Mucosa of gallbladder (tissue), 1 donor: ENCODE measurements at regions not wholly inside any gene's neighbourhood (a gene's known extent, or its start where the extent isn't known, plus 50 kb on each side); places are given as distances from the start of the nearest gene placed in this dataset.
A peak's percentile ranks its signal among the peaks of the same experiment; 100 is the strongest.

ENCODE experiments used
- DNase-seq: peaks from one replicate; pipeline ENCODE4 v3.0.0-alpha.2; 2020; ENCODE audit warnings: low spot score
- donor health status: DM: no; HTN: no; CAD: no.

- no peak for DNase-seq
These were observed 186.9 kb upstream of the TNRC6C start for GRCh38 chr17:77771587-77771986.

- no peak for DNase-seq
These were observed 186.5 kb upstream of the TNRC6C start for GRCh38 chr17:77771998-77772397.

GRCh38 chr17:77772461-77772897, 186.0 kb upstream of the TNRC6C start:
- peak; percentile 30 for DNase-seq

GRCh38 chr17:77772899-77773358, 185.6 kb upstream of the TNRC6C start:
- no peak for DNase-seq

DNA sequence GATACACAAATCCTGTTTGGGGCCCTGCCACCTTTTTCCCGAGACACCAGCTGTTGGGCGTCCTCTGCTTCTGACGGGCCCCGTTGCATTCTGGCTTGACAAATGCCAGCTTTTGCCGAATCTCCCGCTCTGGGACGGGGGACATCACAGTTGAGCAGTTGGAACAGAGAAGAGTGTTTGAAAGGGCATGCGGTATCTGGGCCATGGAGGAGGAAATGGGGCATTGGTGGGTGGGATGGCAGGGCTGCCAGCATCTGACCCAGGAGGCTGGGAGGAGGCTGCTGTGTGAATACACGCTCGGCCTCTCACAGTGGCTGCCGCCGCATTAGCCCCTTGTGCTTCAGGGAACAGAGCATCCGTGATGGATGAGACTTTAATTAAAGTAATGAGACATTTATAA, 184.3 kb upstream of the TNRC6C start:
- DNase-seq, result no peak

DNA sequence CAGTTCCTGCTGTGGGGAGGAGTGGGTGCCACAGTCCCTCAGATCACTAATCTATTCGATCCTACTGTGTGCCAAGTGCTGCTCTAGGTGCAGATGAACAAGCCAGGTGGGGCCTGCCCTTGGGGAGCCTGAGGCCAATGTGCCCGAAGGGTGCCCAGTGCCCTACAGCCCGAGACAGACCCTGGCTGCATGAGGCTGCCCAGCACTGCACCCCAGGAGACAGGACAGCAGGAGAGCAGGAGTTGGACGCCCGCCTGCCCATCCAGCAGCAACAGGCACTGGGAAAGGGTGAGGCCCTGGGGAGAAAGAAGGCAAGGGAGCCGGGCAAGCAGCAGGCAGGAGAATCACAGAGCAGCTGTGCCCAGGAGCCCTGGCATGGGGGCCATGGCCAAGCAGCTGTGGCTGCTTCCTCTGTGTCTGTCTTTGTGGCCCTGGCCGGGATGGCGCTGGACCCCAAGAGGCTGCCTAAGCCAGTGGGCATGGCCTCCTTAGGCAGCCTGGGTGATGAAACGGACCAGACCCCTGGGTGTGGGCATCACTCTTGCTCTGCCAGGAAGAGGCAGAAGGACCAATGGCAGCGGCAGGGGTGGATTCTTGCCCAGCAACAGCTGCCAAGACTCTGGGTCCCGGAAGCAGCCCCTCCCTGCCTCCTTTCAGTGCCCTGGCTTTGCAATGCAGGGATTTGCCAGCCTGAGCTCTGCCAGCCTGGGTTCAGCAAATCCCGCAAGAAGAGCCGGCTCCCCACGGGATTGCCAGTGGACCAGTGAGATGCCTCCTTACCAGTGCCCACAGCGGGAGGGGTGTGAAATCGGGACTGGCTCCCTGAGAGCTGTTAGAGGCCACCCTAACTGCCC, 179.6 kb upstream of the TNRC6C start:
- DNase-seq, result peak; percentile 60

DNA sequence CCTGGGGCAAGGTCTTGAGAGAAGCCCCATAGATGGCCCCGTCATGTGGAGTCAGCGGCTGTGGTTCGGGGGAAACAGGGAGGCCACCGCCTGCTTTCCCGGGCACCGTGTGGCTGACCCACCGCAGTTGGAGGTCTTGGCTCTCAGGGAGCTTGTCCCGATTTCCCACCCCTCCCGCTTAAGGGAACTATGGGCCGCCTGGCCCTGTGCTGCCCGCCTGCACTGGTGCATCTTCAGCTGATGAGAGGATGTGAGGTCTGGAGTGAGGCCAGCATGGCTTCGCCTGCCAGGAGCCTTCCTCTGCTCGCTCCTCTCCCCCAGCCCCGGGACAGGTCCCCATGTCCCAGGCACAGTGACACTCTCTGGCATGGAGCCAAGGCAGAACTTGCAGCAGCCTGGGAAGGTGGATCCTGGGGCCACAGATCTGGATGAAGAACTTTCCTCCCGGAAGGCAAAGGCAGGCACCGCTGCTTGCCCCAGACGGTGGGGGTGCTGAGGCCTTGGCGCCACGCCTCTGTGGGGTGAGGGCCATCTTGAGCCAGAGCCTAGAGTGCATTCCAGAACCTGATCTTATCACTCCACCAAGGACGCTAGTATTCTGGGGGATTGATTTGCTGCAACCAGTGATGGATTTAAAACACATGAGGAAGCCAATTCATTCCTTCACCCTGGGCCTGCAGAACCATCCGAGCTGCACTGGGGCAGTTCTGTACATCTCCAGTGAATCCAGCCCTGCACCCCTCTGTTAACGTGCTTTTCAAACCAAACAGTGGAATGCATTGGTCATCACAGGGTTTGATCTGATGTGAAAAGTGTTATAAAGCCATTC, 178.6 kb upstream of the TNRC6C start:
- DNase-seq, result no peak

GRCh38 chr17:77781536-77781935, 177.0 kb upstream of the TNRC6C start:
- no peak for DNase-seq

DNA sequence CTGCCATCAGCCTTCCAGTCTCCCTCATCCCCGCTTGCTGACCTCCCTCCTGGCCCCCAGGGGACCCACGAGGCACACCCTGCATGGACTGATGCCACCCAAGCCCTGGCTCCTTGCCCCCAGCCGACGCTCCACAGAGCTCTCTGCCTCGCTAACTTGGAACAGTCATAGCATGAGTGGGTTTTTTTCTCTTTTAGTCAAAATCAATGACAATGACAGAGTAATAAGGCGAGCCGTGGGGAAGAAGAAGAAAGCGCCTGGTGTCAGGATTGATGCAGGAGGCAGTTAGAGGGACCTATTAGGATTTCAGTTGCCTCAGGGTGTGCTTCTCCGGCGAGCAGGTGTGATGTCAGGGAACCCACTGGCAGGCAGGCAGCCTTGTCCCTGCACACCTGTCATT, 176.3 kb upstream of the TNRC6C start:
- DNase-seq, result no peak

- no peak for DNase-seq
These were observed 175.9 kb upstream of the TNRC6C start for GRCh38 chr17:77782611-77783010.

GRCh38 chr17:77783991-77784820, 174.3 kb upstream of the TNRC6C start:
- no peak for DNase-seq

DNA sequence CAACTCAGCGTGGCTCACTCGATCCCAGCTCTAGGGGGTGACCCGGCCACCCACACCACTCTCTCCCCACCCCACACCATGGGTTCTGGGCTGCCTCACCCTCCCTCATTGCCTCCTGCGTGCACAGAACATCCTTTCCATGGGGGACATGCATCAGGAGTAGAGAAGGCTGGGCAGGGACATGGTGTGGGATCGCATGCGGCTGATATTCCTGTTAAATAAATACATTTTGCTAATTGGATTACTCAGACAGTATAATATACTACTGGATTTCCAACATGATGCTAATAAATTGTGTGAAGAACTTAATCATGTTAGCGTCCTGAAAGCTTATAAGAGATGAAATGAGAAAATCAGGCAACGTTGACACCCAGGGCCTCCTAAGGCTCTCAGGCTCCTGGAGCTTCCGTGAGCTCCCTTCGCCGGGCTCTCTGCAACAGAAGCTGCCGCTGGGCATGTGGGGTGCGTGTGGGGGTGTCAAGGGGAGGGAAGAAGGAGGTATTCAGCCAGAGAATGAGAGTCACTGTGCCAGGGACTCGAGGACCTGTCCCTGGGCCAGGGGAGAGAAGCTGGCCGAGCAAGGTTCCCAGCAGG, 173.1 kb upstream of the TNRC6C start:
- no peak for DNase-seq

GRCh38 chr17:77786090-77786489, 172.4 kb upstream of the TNRC6C start:
- no peak for DNase-seq

GRCh38 chr17:77786740-77787505, 171.6 kb upstream of the TNRC6C start:
- no peak for DNase-seq

DNA sequence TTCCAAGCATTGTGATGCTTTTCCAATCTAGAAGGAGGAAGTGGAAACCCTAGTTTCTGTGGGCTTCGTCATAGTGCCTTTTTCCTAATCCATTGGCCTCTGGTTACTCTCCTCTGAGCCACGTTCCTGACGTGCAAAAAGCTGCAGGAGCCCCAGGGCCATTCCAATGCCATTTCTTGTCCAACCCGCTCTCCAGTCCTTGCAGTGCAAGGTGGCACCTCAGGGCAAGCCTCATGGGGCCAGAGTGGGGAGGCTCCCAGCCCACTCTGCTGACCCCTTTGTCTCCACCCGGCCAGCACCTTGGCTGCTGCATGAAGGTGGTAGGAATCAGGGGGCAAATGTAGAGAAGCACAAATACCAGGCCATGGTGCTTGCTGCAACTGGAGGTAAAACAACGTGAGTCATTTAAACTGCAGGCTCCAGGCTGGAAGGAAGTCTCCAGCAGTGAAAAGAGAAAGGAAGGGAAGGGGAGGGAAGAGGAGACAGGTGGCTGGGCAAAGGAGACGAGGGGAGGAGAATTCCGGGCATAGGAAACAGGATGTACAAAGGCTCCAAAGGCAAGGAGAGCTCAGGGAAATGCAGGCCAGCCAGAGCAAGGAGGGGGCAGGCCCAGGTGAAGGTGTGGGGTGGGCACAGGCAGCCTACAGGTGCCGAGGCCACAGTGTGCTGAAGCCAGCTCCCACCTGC, 168.2 kb upstream of the TNRC6C start:
- no peak for DNase-seq

- DNase-seq, result no peak
These were observed 165.9 kb upstream of the TNRC6C start for GRCh38 chr17:77792626-77793025.

DNA sequence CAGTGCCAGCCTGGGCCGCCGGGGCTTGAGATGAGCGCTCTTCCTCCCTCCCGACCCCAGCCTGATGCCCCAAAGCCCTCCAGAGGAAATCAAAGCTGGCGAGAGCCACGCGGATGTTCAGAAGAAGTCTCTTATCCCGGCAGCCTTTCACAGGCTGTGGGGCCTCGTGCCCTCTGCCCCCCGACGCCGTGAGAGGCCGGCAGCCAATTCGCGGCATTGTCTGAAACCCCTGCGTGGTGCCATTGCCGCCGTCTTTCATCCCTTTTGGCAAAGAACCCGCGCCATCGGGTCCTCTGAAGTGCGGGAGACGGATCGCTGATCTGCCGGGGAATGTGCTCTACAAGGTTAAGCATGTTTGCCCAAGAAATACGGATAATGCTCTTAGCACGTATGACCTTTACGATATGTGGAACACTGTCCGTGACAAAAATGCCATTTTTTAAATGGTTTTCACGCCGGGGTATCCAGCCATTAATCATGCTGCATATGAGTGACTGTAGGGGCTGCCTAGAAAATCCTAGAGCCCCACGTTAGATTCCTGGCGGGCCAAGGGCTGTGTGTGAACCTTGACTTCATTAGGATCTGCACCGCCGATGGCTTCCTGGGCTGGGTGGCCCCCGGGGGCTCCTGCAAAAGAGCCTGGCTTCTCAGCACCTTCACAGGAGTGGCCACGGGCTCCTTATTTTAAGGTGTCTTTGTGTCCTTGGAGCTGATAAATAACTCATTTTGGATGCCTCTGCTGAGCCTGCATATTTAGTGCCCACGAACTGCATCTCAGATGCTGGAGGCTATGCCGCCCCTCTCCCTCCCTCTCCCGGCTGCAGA, 165.1 kb upstream of the TNRC6C start:
- no peak for DNase-seq

DNA sequence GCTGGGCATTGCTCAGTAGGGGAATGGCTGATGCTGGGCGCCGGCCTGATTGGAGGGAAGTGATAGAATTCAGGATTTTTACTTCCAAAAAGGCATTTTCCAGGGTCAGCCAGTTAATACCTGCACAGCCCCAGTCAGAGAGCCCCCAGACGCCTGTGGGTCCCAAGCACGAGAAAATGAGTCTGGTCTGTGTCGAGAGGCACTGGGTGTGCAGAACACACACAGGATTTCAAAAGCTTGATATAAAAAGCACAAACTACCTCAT, 164.6 kb upstream of the TNRC6C start:
- DNase-seq, result no peak

- DNase-seq, result no peak
These were observed 163.7 kb upstream of the TNRC6C start for GRCh38 chr17:77794846-77795245.

DNA sequence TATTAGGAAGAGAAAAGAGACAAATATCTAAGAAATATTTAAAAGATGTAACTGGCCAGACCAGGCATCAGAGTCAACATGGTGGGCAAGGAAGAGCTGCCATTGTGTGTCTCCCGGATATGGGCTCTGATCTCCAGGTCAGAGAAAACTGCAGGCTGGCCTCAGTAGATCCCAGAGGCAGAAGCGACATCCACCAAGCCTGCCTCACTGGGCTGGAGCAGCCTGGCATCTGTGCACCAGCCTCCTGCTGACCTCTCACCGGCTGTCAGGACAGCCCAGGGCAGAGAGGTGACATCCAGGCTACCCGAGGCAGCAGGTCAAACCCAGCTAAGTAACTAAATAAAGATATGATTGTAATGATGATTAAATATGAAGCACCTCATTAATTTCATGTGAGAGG, 162.8 kb upstream of the TNRC6C start:
- DNase-seq, result no peak
